Spleen (tissue), 11 donors: ENCODE measurements at regions not wholly inside any gene's neighbourhood (a gene's known extent, or its start where the extent isn't known, plus 50 kb on each side); places are given as distances from the start of the nearest gene placed in this dataset.

Experiments used
- DNase-seq: peaks from one replicate; pipeline ENCODE4 v3.0.0-alpha.2; 2020
- H3K27ac ChIP-seq, 8 donors: fragments of 200-600 bp; sonication (generic) in 7 of 8; 1 replicate in 4 of 8; 2 replicates in 4 of 8; pipeline versions ENCODE4 v1.5.0 to v1.8.0; 2016 to 2021; ENCODE audit warnings: inconsistent platforms in 4 of 8, mild to moderate bottlenecking in 4 of 8, moderate library complexity in 1 of 8
- H3K27me3 ChIP-seq, 7 donors: fragments of 200-600 bp; sonication (generic) in 6 of 7; replicated peaks in 1 of 7; 1 replicate in 4 of 7; 2 replicates in 3 of 7; pipeline versions ENCODE4 v1.5.0 to v1.8.0; 2016 to 2021; ENCODE audit warnings: inconsistent platforms in 3 of 7, mild to moderate bottlenecking in 1 of 7
- H3K36me3 ChIP-seq, 6 donors: fragments of 200-600 bp; sonication (generic) in 5 of 6; 1 replicate in 4 of 6; 2 replicates in 2 of 6; pipeline versions ENCODE4 v1.5.0 to v1.8.0; 2016 to 2021; ENCODE audit warnings: inconsistent platforms in 2 of 6
- H3K4me1 ChIP-seq, 6 donors: fragments of 200-600 bp; sonication (generic) in 5 of 6; 1 replicate in 3 of 6; 2 replicates in 3 of 6; pipeline versions ENCODE4 v1.5.0 to v1.8.0; 2016 to 2021; ENCODE audit warnings: inconsistent platforms in 3 of 6
- H3K4me3 ChIP-seq, 8 donors: fragments of 200-600 bp; sonication (generic) in 7 of 8; 1 replicate in 4 of 8; 2 replicates in 4 of 8; pipeline versions ENCODE4 v1.5.0 to v1.8.0; 2016 to 2021; ENCODE audit warnings: inconsistent platforms in 4 of 8, mild to moderate bottlenecking in 4 of 8, moderate library complexity in 2 of 8
- H3K9me3 ChIP-seq, 8 donors: fragments of 200-600 bp; sonication (generic) in 7 of 8; 1 replicate in 4 of 8; 2 replicates in 4 of 8; pipeline versions ENCODE4 v1.5.0 to v1.8.0; 2016 to 2021; ENCODE audit warnings: inconsistent platforms in 4 of 8
- POLR2A ChIP-seq, 3 donors: fragments of 450-650 bp; IDR thresholded peaks; one replicate each; pipeline ENCODE4 v1.5.1; 2017; ENCODE audit warnings: antibody characterized with exemption in 3 of 3, mild to moderate bottlenecking in 1 of 3
- POLR2AphosphoS5 ChIP-seq, 3 donors: sonication (generic); formaldehyde crosslinking; IDR thresholded peaks; one replicate each; pipeline ENCODE4 v1.5.1; 2017; ENCODE audit warnings: antibody characterized with exemption in 3 of 3
- WGBS, 5 donors: extraction: QIAGEN DNeasy Blood & Tissue Kit in 3 of 5; methylation state at CpG; one replicate each; pipeline versions ENCODE4 v1.1.5 to v1.1.7; 2013 to 2018; 5-methylcytosine and 5-hydroxymethylcytosine counted together
- intact Hi-C: fragments of 100-400 bp; cut with DNase I; formaldehyde crosslinking; loops from one replicate; pipeline ENCODE4 v1.15.0; 2023; ENCODE audit warnings: low total_unique reads
- TF ChIP-seq, protein P1 (sequence below), 11 experiments: fragments of 200-600 bp in 7 of 11; fragments of 450-650 bp in 4 of 11; sonication (generic) in 4 of 11; IDR thresholded peaks in 8 of 11; conservative IDR thresholded peaks in 3 of 11; 1 replicate in 7 of 11; 2 replicates in 4 of 11; pipeline versions ENCODE4 v1.4.0 to v1.8.0; 2016 to 2021; ENCODE audit warnings: antibody characterized with exemption in 11 of 11, inconsistent platforms in 4 of 11, mild to moderate bottlenecking in 1 of 11
- donor health status: healthy with polysubstance abuse.
- donor health status: DM: no; HTN: no; CAD: no; lungs with moderate emphysema.
- donor health status: DM: no; HTN: no; CAD: no.
- donor health status: Bipolar disorder and iron deficiency.
- donor health status: healthy.
- donor health status: DM: no; HTN: no; CAD: no.
- donor health status: DM: yes; HTN: yes; CAD: no.

GRCh38 chr2:236678307-236678975 lies 108.8 kb downstream of the ACKR3 start:
- no peaks in the 10 kb centered on the region for H3K4me1 ChIP-seq
- no peak overlapping the region for H3K4me3 ChIP-seq
- WGBS, 5 donors: 73 to 79% (median 75%) methylated on average over 14 to 15 of the region's 15 CpGs
- intact Hi-C loops: no loop called here
- H3K27ac ChIP-seq: no peak overlapping the region
- TF ChIP-seq, protein P1, sequence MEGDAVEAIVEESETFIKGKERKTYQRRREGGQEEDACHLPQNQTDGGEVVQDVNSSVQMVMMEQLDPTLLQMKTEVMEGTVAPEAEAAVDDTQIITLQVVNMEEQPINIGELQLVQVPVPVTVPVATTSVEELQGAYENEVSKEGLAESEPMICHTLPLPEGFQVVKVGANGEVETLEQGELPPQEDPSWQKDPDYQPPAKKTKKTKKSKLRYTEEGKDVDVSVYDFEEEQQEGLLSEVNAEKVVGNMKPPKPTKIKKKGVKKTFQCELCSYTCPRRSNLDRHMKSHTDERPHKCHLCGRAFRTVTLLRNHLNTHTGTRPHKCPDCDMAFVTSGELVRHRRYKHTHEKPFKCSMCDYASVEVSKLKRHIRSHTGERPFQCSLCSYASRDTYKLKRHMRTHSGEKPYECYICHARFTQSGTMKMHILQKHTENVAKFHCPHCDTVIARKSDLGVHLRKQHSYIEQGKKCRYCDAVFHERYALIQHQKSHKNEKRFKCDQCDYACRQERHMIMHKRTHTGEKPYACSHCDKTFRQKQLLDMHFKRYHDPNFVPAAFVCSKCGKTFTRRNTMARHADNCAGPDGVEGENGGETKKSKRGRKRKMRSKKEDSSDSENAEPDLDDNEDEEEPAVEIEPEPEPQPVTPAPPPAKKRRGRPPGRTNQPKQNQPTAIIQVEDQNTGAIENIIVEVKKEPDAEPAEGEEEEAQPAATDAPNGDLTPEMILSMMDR (IDR thresholded peaks at IDR 0.05 in 8 of 11, conservative IDR thresholded peaks at IDR 0.05 in 3 of 11): no peak
- TF ChIP-seq POLR2AphosphoS5 (IDR thresholded peaks at IDR 0.05) (no peak), POLR2A (IDR thresholded peaks at IDR 0.05) (no peak)
- H3K27me3 ChIP-seq: peaks cover 0 to 13% (median 0%) of the 10 kb centered on the region in 7 donors
- H3K36me3 ChIP-seq: no peaks in the 10 kb centered on the region
- DNase-seq: no peak
- H3K9me3 ChIP-seq: no peaks in the 10 kb centered on the region

- no peak overlapping the region for H3K4me3 ChIP-seq
- 75 to 85% (median 81%) methylated on average over 10 of the region's 10 CpGs for WGBS, 5 donors
- no peak for TF ChIP-seq POLR2A (IDR thresholded peaks at IDR 0.05)
- TF ChIP-seq POLR2AphosphoS5 (IDR thresholded peaks at IDR 0.05): no peak
- H3K9me3 ChIP-seq: no peaks in the 10 kb centered on the region
- no peaks in the 10 kb centered on the region for H3K36me3 ChIP-seq
- no peak for DNase-seq
- H3K4me1 ChIP-seq: no peaks in the 10 kb centered on the region
- intact Hi-C loops: no loop called here
- H3K27ac ChIP-seq: no peak overlapping the region
- H3K27me3 ChIP-seq: peaks cover 0 to 13% (median 0%) of the 10 kb centered on the region in 7 donors
Measured at GRCh38 chr2:236679884-236680860, 110.5 kb downstream of the ACKR3 start.

GRCh38 chr2:236682651-236683422 lies 113.2 kb downstream of the ACKR3 start:
- DNase-seq: no peak
- intact Hi-C loops: no loop called here
- TF ChIP-seq POLR2AphosphoS5 (IDR thresholded peaks at IDR 0.05) (no peak), POLR2A (IDR thresholded peaks at IDR 0.05) (no peak)
- TF ChIP-seq, protein P1 (IDR thresholded peaks at IDR 0.05 in 8 of 11, conservative IDR thresholded peaks at IDR 0.05 in 3 of 11): no peak

GRCh38 chr2:236684504-236685256 lies 115.1 kb downstream of the ACKR3 start:
- Histone ChIP-seq H3K4me1 (peaks cover 0 to 15% (median 0%) of the 10 kb centered on the region in 6 donors), H3K9me3 (no peaks in the 10 kb centered on the region), H3K36me3 (no peaks in the 10 kb centered on the region), H3K27me3 (peaks cover 0 to 4% (median 0%) of the 10 kb centered on the region in 7 donors), H3K4me3 (no peak overlapping the region), H3K27ac (no peak overlapping the region)
- intact Hi-C loops: no loop called here
- TF ChIP-seq POLR2A (IDR thresholded peaks at IDR 0.05) (no peak), POLR2AphosphoS5 (IDR thresholded peaks at IDR 0.05) (no peak)
- TF ChIP-seq, protein P1 (IDR thresholded peaks at IDR 0.05 in 8 of 11, conservative IDR thresholded peaks at IDR 0.05 in 3 of 11): no peak
- WGBS, 5 donors: 68 to 80% (median 80%) methylated on average over 9 of the region's 9 CpGs
- DNase-seq: no peak

More at GRCh38 chr2:236682651-236683422, 113.2 kb downstream of the ACKR3 start:
- peaks cover 0 to 11% (median 0%) of the 10 kb centered on the region in 7 donors for H3K27me3 ChIP-seq
- no peak overlapping the region for H3K27ac ChIP-seq
- peaks cover 0 to 12% (median 0%) of the 10 kb centered on the region in 6 donors for H3K4me1 ChIP-seq
- WGBS, 5 donors: 80 to 91% (median 84%) methylated on average over 12 of the region's 12 CpGs
- no peaks in the 10 kb centered on the region for H3K36me3 ChIP-seq
- H3K4me3 ChIP-seq: no peak overlapping the region
- no peaks in the 10 kb centered on the region for H3K9me3 ChIP-seq
